Stimulated activated naive B cell treated with anti-CD40 and anti-IgM and Interleukin-4, amounts not matched to agents 10 μg/mL and 1 μg/mL and 100 μg/mL, for 72 hours (primary cell): ENCODE measurements at regions not wholly inside any gene's neighbourhood (a gene's known extent, or its start where the extent isn't known, plus 50 kb on each side); places are given as distances from the start of the nearest gene placed in this dataset.
"Not testable (repeated sequence)": the region's sequence is repeated elsewhere in the genome, so short reads cannot be mapped to it uniquely, and the experiment has no call there.

Experiments used
- ATAC-seq, 2 donors: fragments of 150-1000 bp; cut with Tn5 transposase; replicated peaks; 2 replicates each; pipeline ENCODE4 v1.10.0; 2021; ENCODE audit warnings: moderate library complexity in 1 of 2
- DNase-seq: peaks from one replicate; pipeline ENCODE4 v3.0.0; 2021
- H3K27ac Mint-ChIP-seq: one replicate; pipeline ENCODE4 v1.8.0; 2022; ENCODE audit warnings: mild to moderate bottlenecking, mixed read lengths
- H3K27me3 Mint-ChIP-seq, 2 donors: one replicate each; pipeline ENCODE4 v1.8.0; 2022; ENCODE audit warnings: mixed read lengths in 2 of 2
- H3K36me3 Mint-ChIP-seq, 2 donors: one replicate each; pipeline ENCODE4 v1.8.0; 2022; ENCODE audit warnings: mixed read lengths in 2 of 2, mild to moderate bottlenecking in 1 of 2
- H3K4me1 Mint-ChIP-seq, 2 donors: one replicate each; pipeline ENCODE4 v1.8.0; 2022; ENCODE audit warnings: mixed read lengths in 2 of 2, mild to moderate bottlenecking in 1 of 2
- H3K4me3 Mint-ChIP-seq, 2 donors: one replicate each; pipeline ENCODE4 v1.8.0; 2022; ENCODE audit warnings: mild to moderate bottlenecking in 2 of 2, mixed read lengths in 2 of 2, moderate library complexity in 1 of 2
- H3K9me3 Mint-ChIP-seq, 2 donors: one replicate each; pipeline ENCODE4 v1.8.0; 2022; ENCODE audit warnings: mixed read lengths in 2 of 2, mild to moderate bottlenecking in 1 of 2

GRCh38 chr22:38375784-38376183 lies 58.6 kb upstream of the CSNK1E start:
- not testable (repeated sequence) for DNase-seq, H3K4me3 Mint-ChIP-seq, ATAC-seq, H3K27me3 Mint-ChIP-seq
- H3K27ac Mint-ChIP-seq, result peak overlapping the region; percentile 22
- peaks cover 30 to 63% of the 10 kb centered on the region in 2 donors for H3K4me1 Mint-ChIP-seq
- peaks cover 63 to 81% of the 10 kb centered on the region in 2 donors for H3K36me3 Mint-ChIP-seq
- H3K9me3 Mint-ChIP-seq, result peaks cover 8 to 16% of the 10 kb centered on the region in 2 donors

- Mint-ChIP-seq H3K27ac (peak overlapping the region; percentile 93), H3K4me3 (peak overlapping the region in 1 of 2 donors; percentile 17), H3K4me1 (peaks cover 32 to 65% of the 10 kb centered on the region in 2 donors), H3K36me3 (peaks cover 61 to 78% of the 10 kb centered on the region in 2 donors), H3K9me3 (peaks cover 8 to 16% of the 10 kb centered on the region in 2 donors)
- ATAC-seq, H3K27me3 Mint-ChIP-seq, DNase-seq: not testable (repeated sequence)
Measured at GRCh38 chr22:38375005-38375404, 57.8 kb upstream of the CSNK1E start.

GRCh38 chr22:38374433-38374831 lies 57.2 kb upstream of the CSNK1E start:
- Mint-ChIP-seq H3K36me3 (peaks cover 58 to 75% of the 10 kb centered on the region in 2 donors), H3K4me3 (peak overlapping the region; percentile 17 to 25), H3K4me1 (peaks cover 35 to 70% of the 10 kb centered on the region in 2 donors), H3K27ac (peak overlapping the region; percentile 93), H3K9me3 (peaks cover 8 to 16% of the 10 kb centered on the region in 2 donors)
- ATAC-seq, result peak in 1 of 2 donors; percentile 11
- H3K27me3 Mint-ChIP-seq, DNase-seq: not testable (repeated sequence)

GRCh38 chr22:38373783-38374432 lies 56.7 kb upstream of the CSNK1E start:
- Mint-ChIP-seq H3K4me3 (peak overlapping the region; percentile 32 to 37), H3K27ac (peak overlapping the region; percentile 93), H3K4me1 (peaks cover 35 to 70% of the 10 kb centered on the region in 2 donors), H3K9me3 (peaks cover 8 to 16% of the 10 kb centered on the region in 2 donors), H3K36me3 (peaks cover 58 to 74% of the 10 kb centered on the region in 2 donors)
- DNase-seq (peak; percentile 61), ATAC-seq (peak; percentile 75 to 93)
- not testable (repeated sequence) for H3K27me3 Mint-ChIP-seq

GRCh38 chr22:38372665-38373064 lies 55.4 kb upstream of the CSNK1E start:
- H3K27me3 Mint-ChIP-seq, ATAC-seq, H3K4me3 Mint-ChIP-seq, DNase-seq: not testable (repeated sequence)
- Mint-ChIP-seq H3K9me3 (peaks cover 8 to 16% of the 10 kb centered on the region in 2 donors), H3K4me1 (peaks cover 31 to 62% of the 10 kb centered on the region in 2 donors), H3K27ac (peak overlapping the region; percentile 93), H3K36me3 (peaks cover 50 to 66% of the 10 kb centered on the region in 2 donors)

GRCh38 chr22:38370490-38370889 lies 53.3 kb upstream of the CSNK1E start:
- H3K9me3 Mint-ChIP-seq, result peaks cover 8 to 16% of the 10 kb centered on the region in 2 donors
- H3K27ac Mint-ChIP-seq, result not testable (repeated sequence)

GRCh38 chr22:38369132-38369531 lies 51.9 kb upstream of the CSNK1E start:
- not testable (repeated sequence) for ATAC-seq, H3K4me3 Mint-ChIP-seq, DNase-seq, H3K27me3 Mint-ChIP-seq
- H3K27ac Mint-ChIP-seq, result peak overlapping the region; percentile 25
- peaks cover 8 to 18% of the 10 kb centered on the region in 2 donors for H3K9me3 Mint-ChIP-seq
- H3K36me3 Mint-ChIP-seq, result peaks cover 43 to 62% of the 10 kb centered on the region in 2 donors
- peaks cover 26 to 48% of the 10 kb centered on the region in 2 donors for H3K4me1 Mint-ChIP-seq

More at GRCh38 chr22:38370490-38370889, 53.3 kb upstream of the CSNK1E start:
- H3K4me3 Mint-ChIP-seq, ATAC-seq, H3K27me3 Mint-ChIP-seq, DNase-seq: not testable (repeated sequence)
- Mint-ChIP-seq H3K4me1 (peaks cover 30 to 55% of the 10 kb centered on the region in 2 donors), H3K36me3 (peaks cover 50 to 63% of the 10 kb centered on the region in 2 donors)
